Motor neuron (in vitro differentiated cells): ENCODE measurements at regions not wholly inside any gene's neighbourhood (a gene's known extent, or its start where the extent isn't known, plus 50 kb on each side); places are given as distances from the start of the nearest gene placed in this dataset.

Experiments
- ATAC-seq, 8 experiments: fragments of 200-7000 bp; cut with Tn5 transposase; replicated peaks in 6 of 8; 2 replicates each; pipeline ENCODE4 v1.8.0; 2021; ENCODE audit warnings: mild to moderate bottlenecking in 8 of 8, moderate library complexity in 8 of 8
- H3K27ac ChIP-seq, 2 donors: fragments of 250-450 bp; sonication (Bioruptor Pico); 2 replicates each; pipeline ENCODE4 v1.9.0; 2021; ENCODE audit warnings: antibody characterized with exemption in 2 of 2, mild to moderate bottlenecking in 2 of 2, moderate library complexity in 1 of 2
- H3K4me1 ChIP-seq, 2 donors: fragments of 250-450 bp; sonication (Bioruptor Pico); replicated peaks in 1 of 2; 2 replicates each; pipeline ENCODE4 v1.6.1; 2021; ENCODE audit warnings: antibody characterized with exemption in 2 of 2, mild to moderate bottlenecking in 2 of 2, moderate library complexity in 1 of 2
- H3K4me3 ChIP-seq, 5 donors: fragments of 250-450 bp; sonication (Bioruptor Pico); 2 replicates each; pipeline ENCODE4 v1.9.0; 2021; ENCODE audit warnings: antibody characterized with exemption in 5 of 5, mild to moderate bottlenecking in 5 of 5, moderate library complexity in 4 of 5
- WGBS, 10 experiments: fragments of 450-650 bp; shearing (Covaris generic); methylation state at CpG; one replicate each; pipeline ENCODE4 v1.0.0; 2022; 5-methylcytosine and 5-hydroxymethylcytosine counted together
- in situ Hi-C, 9 experiments: fragments of 400-800 bp; cut with MboI; loops; one replicate each; pipeline ENCODE4 v1.15.0; 2021; ENCODE audit warnings: low sequenced_read_pairs in 9 of 9, low pct_unique_long_range_greater_than_20kb in 2 of 9; ENCODE audit not compliant: unreplicated experiment in 9 of 9

GRCh38 chr3:180142472-180142871, 105.7 kb upstream of the PEX5L start:
- peak in 2 of 8 experiments; percentile 34 to 42 for ATAC-seq
- no peaks in the 10 kb centered on the region for H3K4me1 ChIP-seq
- WGBS, 10 experiments: 14 to 100% (median 91%) methylated on average over 1 to 4 of the region's 4 CpGs; no CpG with 5 or more reads in 2 of the 10 experiments
- in situ Hi-C loops: no loop called here
- no peak overlapping the region for H3K27ac ChIP-seq
- no peak overlapping the region for H3K4me3 ChIP-seq

- WGBS, 10 experiments: 15 to 88% (median 75%) methylated on average over 1 to 9 of the region's 9 CpGs; no CpG with 5 or more reads in 1 of the 10 experiments
- Histone ChIP-seq H3K27ac (no peak overlapping the region), H3K4me3 (no peak overlapping the region), H3K4me1 (no peaks in the 10 kb centered on the region)
- ATAC-seq: no peak
- in situ Hi-C loops: no loop called here
These were observed 125.0 kb upstream of the PEX5L start for GRCh38 chr3:180161770-180162169.

- 0 to 60% (median 33%) methylated on average over 1 of the region's 1 CpG; no CpG with 5 or more reads in 5 of the 10 experiments for WGBS, 10 experiments
- no peak overlapping the region for H3K4me3 ChIP-seq
- H3K27ac ChIP-seq: no peak overlapping the region
- no peaks in the 10 kb centered on the region for H3K4me1 ChIP-seq
- ATAC-seq: no peak
- in situ Hi-C loops: no loop called here
These were observed 138.8 kb upstream of the PEX5L start for GRCh38 chr3:180175572-180175971.

- Histone ChIP-seq H3K4me3 (no peak overlapping the region), H3K4me1 (no peaks in the 10 kb centered on the region), H3K27ac (no peak overlapping the region)
- no peak for ATAC-seq
- in situ Hi-C loops: no loop called here
- 29 to 100% (median 81%) methylated on average over 1 to 3 of the region's 3 CpGs; no CpG with 5 or more reads in 3 of the 10 experiments for WGBS, 10 experiments
These were observed 139.3 kb upstream of the PEX5L start for GRCh38 chr3:180176059-180176458.

- 26 to 94% (median 79%) methylated on average over 1 to 4 of the region's 4 CpGs for WGBS, 10 experiments
- H3K4me1 ChIP-seq: no peaks in the 10 kb centered on the region
- H3K4me3 ChIP-seq: no peak overlapping the region
- H3K27ac ChIP-seq: no peak overlapping the region
- no peak for ATAC-seq
- in situ Hi-C loops: no loop called here
These were observed 140.5 kb upstream of the PEX5L start for GRCh38 chr3:180177255-180177654.

GRCh38 chr3:180179562-180179961, 142.8 kb upstream of the PEX5L start:
- H3K27ac ChIP-seq: no peak overlapping the region
- ATAC-seq: no peak
- 81 to 100% (median 88%) methylated on average over 2 of the region's 2 CpGs; no CpG with 5 or more reads in 6 of the 10 experiments for WGBS, 10 experiments
- H3K4me3 ChIP-seq: no peak overlapping the region
- H3K4me1 ChIP-seq: peaks cover 0 to 7% of the 10 kb centered on the region in 2 donors
- in situ Hi-C loops: no loop called here

- in situ Hi-C loops: no loop called here
- Histone ChIP-seq H3K4me1 (peaks cover 0 to 7% of the 10 kb centered on the region in 2 donors), H3K4me3 (no peak overlapping the region), H3K27ac (no peak overlapping the region)
- ATAC-seq: peak in 2 of 8 experiments; percentile 12 to 26
- WGBS, 10 experiments: 17 to 100% (median 85%) methylated on average over 1 to 3 of the region's 3 CpGs
These were observed 144.1 kb upstream of the PEX5L start for GRCh38 chr3:180180795-180181194.

- Histone ChIP-seq H3K4me3 (no peak overlapping the region), H3K27ac (no peak overlapping the region), H3K4me1 (peaks cover 0 to 7% of the 10 kb centered on the region in 2 donors)
- no peak for ATAC-seq
- in situ Hi-C loops: no loop called here
These were observed 144.7 kb upstream of the PEX5L start for GRCh38 chr3:180181387-180181786.

- peak in 5 of 8 experiments; percentile 26 to 48 (median 42) for ATAC-seq
- WGBS, 10 experiments: 50 to 100% (median 72%) methylated on average over 1 to 3 of the region's 3 CpGs; no CpG with 5 or more reads in 1 of the 10 experiments
- Histone ChIP-seq H3K27ac (no peak overlapping the region), H3K4me1 (peaks cover 0 to 7% of the 10 kb centered on the region in 2 donors), H3K4me3 (no peak overlapping the region)
- in situ Hi-C loops: no loop called here
These were observed 146.6 kb upstream of the PEX5L start for GRCh38 chr3:180183346-180183745.

GRCh38 chr3:180184816-180185215, 148.1 kb upstream of the PEX5L start:
- Histone ChIP-seq H3K27ac (no peak overlapping the region), H3K4me1 (peaks cover 0 to 7% of the 10 kb centered on the region in 2 donors), H3K4me3 (no peak overlapping the region)
- 8 to 100% (median 43%) methylated on average over 2 of the region's 2 CpGs; no CpG with 5 or more reads in 4 of the 10 experiments for WGBS, 10 experiments
- in situ Hi-C loops: no loop called here
- ATAC-seq: peak in 3 of 8 experiments; percentile 20 to 54 (median 48)

GRCh38 chr3:180185650-180186049, 148.9 kb upstream of the PEX5L start:
- Histone ChIP-seq H3K4me3 (no peak overlapping the region), H3K4me1 (peaks cover 0 to 7% of the 10 kb centered on the region in 2 donors), H3K27ac (no peak overlapping the region)
- WGBS, 10 experiments: 20 to 100% (median 82%) methylated on average over 1 to 2 of the region's 2 CpGs
- in situ Hi-C loops: no loop called here
- ATAC-seq: peak in 3 of 8 experiments; percentile 58 to 90 (median 73)

- WGBS, 10 experiments: 0 to 100% (median 53%) methylated on average over 1 to 2 of the region's 2 CpGs
- Histone ChIP-seq H3K27ac (no peak overlapping the region), H3K4me1 (no peaks in the 10 kb centered on the region), H3K4me3 (no peak overlapping the region)
- no peak for ATAC-seq
- in situ Hi-C loops: no loop called here
These were observed 152.0 kb upstream of the PEX5L start for GRCh38 chr3:180188512-180189309.

GRCh38 chr3:180189310-180189648, 152.5 kb upstream of the PEX5L start:
- no peak overlapping the region for H3K27ac ChIP-seq
- 0 to 100% (median 78%) methylated on average over 1 to 3 of the region's 3 CpGs; no CpG with 5 or more reads in 4 of the 10 experiments for WGBS, 10 experiments
- ATAC-seq: no peak
- no peaks in the 10 kb centered on the region for H3K4me1 ChIP-seq
- H3K4me3 ChIP-seq: no peak overlapping the region
- in situ Hi-C loops: no loop called here

GRCh38 chr3:180196658-180197057, 159.9 kb upstream of the PEX5L start:
- Histone ChIP-seq H3K4me3 (no peak overlapping the region), H3K4me1 (peaks cover 0 to 20% of the 10 kb centered on the region in 2 donors), H3K27ac (no peak overlapping the region)
- no peak for ATAC-seq
- 50 to 100% (median 100%) methylated on average over 1 of the region's 1 CpG; no CpG with 5 or more reads in 3 of the 10 experiments for WGBS, 10 experiments
- in situ Hi-C loops: no loop called here
